ENCODE measurements at regions not wholly inside any gene's neighbourhood (a gene's known extent, or its start where the extent isn't known, plus 50 kb on each side); places are given as distances from the start of the nearest gene placed in this dataset.

DNA sequence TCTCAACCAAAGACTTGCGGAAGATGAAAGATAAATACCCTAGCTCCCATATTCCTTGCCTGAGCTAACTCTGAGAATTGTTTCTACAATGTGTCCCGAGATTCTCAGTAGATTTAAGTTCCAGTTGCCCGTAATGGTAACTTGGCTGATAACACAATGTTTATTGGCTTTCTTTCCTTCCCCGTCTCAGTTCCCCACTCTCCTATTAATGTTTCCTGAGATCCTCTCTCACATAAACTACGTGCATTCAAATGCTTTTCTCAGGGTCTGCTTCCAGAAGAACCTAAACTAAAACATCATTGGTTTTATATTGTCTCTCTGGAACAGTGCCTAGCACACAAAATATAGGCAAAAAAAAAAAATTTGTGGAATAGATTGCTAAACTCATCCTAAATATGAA, 794.2 kb upstream of the ADGRL2 start:
- no peaks in the 10 kb centered on the region for H3K36me3 ChIP-seq
- H3K4me3 ChIP-seq, result no peak overlapping the region
- H3K9me3 ChIP-seq (replicated peaks), result no peaks in the 10 kb centered on the region
- H3K4me1 ChIP-seq, result peaks cover 4% of the 10 kb centered on the region
- DNase-seq, result no peak
- H3K27ac ChIP-seq (replicated peaks), result no peak overlapping the region
- intact Hi-C loops (cut with micrococcal nuclease), result no loop called here
- H3K27me3 ChIP-seq (ENCODE audit: low read depth), result no peaks in the 10 kb centered on the region
- TF ChIP-seq, protein P1, sequence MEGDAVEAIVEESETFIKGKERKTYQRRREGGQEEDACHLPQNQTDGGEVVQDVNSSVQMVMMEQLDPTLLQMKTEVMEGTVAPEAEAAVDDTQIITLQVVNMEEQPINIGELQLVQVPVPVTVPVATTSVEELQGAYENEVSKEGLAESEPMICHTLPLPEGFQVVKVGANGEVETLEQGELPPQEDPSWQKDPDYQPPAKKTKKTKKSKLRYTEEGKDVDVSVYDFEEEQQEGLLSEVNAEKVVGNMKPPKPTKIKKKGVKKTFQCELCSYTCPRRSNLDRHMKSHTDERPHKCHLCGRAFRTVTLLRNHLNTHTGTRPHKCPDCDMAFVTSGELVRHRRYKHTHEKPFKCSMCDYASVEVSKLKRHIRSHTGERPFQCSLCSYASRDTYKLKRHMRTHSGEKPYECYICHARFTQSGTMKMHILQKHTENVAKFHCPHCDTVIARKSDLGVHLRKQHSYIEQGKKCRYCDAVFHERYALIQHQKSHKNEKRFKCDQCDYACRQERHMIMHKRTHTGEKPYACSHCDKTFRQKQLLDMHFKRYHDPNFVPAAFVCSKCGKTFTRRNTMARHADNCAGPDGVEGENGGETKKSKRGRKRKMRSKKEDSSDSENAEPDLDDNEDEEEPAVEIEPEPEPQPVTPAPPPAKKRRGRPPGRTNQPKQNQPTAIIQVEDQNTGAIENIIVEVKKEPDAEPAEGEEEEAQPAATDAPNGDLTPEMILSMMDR (IDR thresholded peaks at IDR 0.05; ENCODE audit: borderline replicate concordance), result no peak

DNA sequence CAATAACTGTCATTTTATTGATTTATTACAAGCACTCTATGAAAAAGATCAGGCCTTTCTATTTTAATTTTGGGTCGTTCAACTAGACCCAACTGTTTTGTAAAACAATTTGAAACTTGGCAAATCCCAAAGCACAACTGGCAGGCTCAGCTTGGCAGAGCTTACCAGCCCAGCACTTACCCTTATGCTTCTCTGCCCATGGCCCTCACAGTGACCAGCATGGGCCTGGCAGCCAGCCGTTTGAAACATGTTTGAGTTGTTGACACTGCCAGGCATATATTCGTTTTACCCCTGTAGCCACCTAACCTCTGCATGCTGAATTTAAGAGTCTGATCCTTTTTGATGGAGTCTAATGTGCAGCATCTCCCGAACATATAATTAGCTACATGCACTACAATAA, 796.7 kb upstream of the ADGRL2 start:
- TF ChIP-seq, protein P1 (IDR thresholded peaks at IDR 0.05; ENCODE audit: borderline replicate concordance), result no peak
- Histone ChIP-seq H3K27ac (replicated peaks) (no peak overlapping the region), H3K9me3 (replicated peaks) (no peaks in the 10 kb centered on the region), H3K4me1 (peaks cover 4% of the 10 kb centered on the region), H3K27me3 (ENCODE audit: low read depth) (no peaks in the 10 kb centered on the region), H3K4me3 (no peak overlapping the region), H3K36me3 (no peaks in the 10 kb centered on the region)
- intact Hi-C loops (cut with micrococcal nuclease), result no loop called here
- peak; percentile 26 for DNase-seq

DNA sequence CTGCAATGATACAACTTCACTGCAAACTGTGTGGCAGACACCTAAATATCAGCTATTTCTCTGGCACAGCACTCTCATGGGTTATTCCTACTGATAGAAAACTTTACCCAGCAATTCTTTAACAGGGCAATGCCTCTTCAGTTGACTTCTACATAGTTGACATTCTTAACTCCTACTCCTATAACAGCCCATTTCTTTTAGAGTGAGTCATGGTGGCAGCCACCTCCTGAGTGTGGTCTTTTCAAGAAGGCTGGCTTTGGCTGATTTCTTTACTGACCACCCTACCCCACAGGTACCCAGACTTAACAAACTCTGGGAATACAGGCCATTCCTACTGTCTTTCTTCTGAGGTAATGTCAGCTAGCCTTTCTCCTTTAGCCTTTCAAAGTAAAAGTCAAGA, 805.8 kb upstream of the ADGRL2 start:
- Histone ChIP-seq H3K36me3 (no peaks in the 10 kb centered on the region), H3K27me3 (ENCODE audit: low read depth) (no peaks in the 10 kb centered on the region), H3K4me3 (no peak overlapping the region), H3K4me1 (no peaks in the 10 kb centered on the region), H3K27ac (replicated peaks) (no peak overlapping the region), H3K9me3 (replicated peaks) (no peaks in the 10 kb centered on the region)
- no peak for DNase-seq
- TF ChIP-seq, protein P1 (IDR thresholded peaks at IDR 0.05; ENCODE audit: borderline replicate concordance), result no peak
- intact Hi-C loops (cut with micrococcal nuclease), result no loop called here

DNA sequence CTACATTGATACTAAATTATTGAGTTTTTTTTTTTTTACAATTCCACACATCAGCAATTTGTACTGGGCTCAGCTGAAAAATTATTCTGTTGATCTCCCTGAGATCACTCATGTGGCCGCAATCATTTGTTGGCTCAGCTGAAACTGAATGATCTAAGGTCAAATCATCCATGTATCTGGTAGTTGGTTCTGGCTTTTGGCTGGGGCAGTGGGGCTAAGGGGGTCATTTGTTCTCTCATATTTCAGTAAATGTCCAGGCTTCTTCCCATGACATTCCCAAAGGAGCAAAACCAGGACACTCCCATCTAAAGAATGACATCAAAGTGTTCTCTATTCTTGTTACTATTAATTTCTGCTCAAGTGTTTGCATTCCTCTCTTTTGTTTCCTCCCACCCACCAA, 806.7 kb upstream of the ADGRL2 start:
- Histone ChIP-seq H3K4me3 (no peak overlapping the region), H3K4me1 (no peaks in the 10 kb centered on the region), H3K27me3 (ENCODE audit: low read depth) (no peaks in the 10 kb centered on the region), H3K9me3 (replicated peaks) (no peaks in the 10 kb centered on the region), H3K27ac (replicated peaks) (no peak overlapping the region), H3K36me3 (no peaks in the 10 kb centered on the region)
- intact Hi-C loops (cut with micrococcal nuclease), result no loop called here
- TF ChIP-seq, protein P1 (IDR thresholded peaks at IDR 0.05; ENCODE audit: borderline replicate concordance), result no peak
- no peak for DNase-seq

DNA sequence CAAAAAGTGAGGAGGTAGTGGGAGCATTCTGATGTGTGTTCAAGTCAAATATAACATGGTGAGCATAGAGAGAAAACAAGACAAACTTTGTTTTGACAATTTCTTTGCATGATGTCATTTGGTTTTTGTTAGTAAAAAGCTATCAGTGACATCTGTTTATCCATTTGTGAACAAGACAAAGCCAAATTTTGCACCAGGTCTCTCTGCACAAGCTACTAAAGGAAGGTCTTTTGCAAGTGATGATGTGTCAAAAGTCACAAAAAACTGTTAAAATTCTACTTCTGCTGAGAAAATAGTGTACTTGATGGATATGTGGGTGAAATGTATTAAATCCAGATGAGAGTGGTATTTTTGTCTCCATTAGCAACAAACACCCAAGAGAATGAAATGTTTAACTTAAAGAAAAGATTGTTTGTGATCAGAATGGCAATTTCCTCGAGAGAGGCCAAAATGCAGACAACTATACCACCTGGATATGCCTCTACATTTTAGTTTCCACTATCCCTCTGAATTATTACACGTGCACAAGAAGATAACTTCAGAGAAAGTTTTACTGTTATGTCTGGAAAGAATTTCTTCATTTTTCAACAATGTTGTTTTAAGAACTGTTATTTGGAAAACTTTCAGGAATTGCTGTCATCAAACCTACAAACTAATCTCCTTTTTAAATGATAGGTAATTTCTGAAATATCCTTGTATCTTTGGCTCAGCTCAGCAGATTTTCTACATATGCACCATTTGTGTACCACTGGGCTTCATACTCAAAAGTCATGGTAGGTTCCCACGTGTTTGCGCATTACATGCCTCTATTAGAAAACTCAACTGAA, 807.4 kb upstream of the ADGRL2 start:
- H3K27me3 ChIP-seq (ENCODE audit: low read depth), result no peaks in the 10 kb centered on the region
- no peaks in the 10 kb centered on the region for H3K9me3 ChIP-seq (replicated peaks)
- no peaks in the 10 kb centered on the region for H3K4me1 ChIP-seq
- intact Hi-C loops (cut with micrococcal nuclease), result no loop called here
- TF ChIP-seq, protein P1 (IDR thresholded peaks at IDR 0.05; ENCODE audit: borderline replicate concordance), result no peak
- no peak overlapping the region for H3K27ac ChIP-seq (replicated peaks)
- H3K4me3 ChIP-seq, result no peak overlapping the region
- no peak for DNase-seq
- no peaks in the 10 kb centered on the region for H3K36me3 ChIP-seq
